HFFc6 (cell line): ENCODE measurements at regions not wholly inside any gene's neighbourhood (a gene's known extent, or its start where the extent isn't known, plus 50 kb on each side); places are given as distances from the start of the nearest gene placed in this dataset.

Experiments used
- DNase-seq: peaks from one replicate; pipeline ENCODE4 v3.0.0-alpha.2; 2018
- H3K27ac Mint-ChIP-seq: 2 replicates; pipeline ENCODE4 v1.8.0; 2020; ENCODE audit warnings: mild to moderate bottlenecking, mixed read lengths
- H3K27me3 Mint-ChIP-seq: 2 replicates; pipeline ENCODE4 v1.8.0; 2021; ENCODE audit warnings: mild to moderate bottlenecking, moderate library complexity, mixed read lengths; ENCODE audit not compliant: insufficient read depth
- H3K36me3 Mint-ChIP-seq: 2 replicates; pipeline ENCODE4 v1.8.0; 2021; ENCODE audit warnings: low read depth, mixed read lengths
- H3K4me1 Mint-ChIP-seq: 2 replicates; pipeline ENCODE4 v1.8.0; 2020; ENCODE audit warnings: low read depth, mixed read lengths
- H3K4me3 Mint-ChIP-seq: 2 replicates; pipeline ENCODE4 v1.8.0; 2020; ENCODE audit warnings: mild to moderate bottlenecking, moderate library complexity, mixed read lengths
- H3K9me3 Mint-ChIP-seq: 2 replicates; pipeline ENCODE4 v1.8.0; 2020; ENCODE audit warnings: mild to moderate bottlenecking, mixed read lengths
- TF ChIP-seq, protein P1 (sequence below): fragments of 200-600 bp; sonication (generic); IDR thresholded peaks from 2 replicates; pipeline ENCODE4 v1.5.0; 2021; ENCODE audit warnings: antibody characterized with exemption, mild to moderate bottlenecking

DNA sequence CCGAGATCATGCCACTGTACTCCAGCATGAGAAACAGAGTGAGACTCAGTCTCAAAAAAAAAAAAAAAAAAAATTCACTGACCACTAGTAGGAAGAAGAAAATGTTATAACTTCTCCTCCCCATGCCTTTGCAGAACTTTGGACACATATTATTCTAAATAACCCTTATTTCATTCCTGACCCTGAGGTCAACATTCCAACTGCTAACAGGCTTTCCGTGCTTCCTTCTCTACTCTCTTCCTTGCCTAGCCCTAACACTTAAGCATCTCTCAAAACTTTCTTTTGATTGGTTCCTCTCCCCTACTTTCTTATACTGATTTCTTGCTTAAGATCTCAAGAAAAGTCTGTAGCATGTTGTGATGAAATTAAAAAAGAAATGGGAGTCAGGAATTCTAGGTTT lies 146.8 kb downstream of the MEX3B start:
- H3K27me3 Mint-ChIP-seq: no peaks in the 10 kb centered on the region; the same call in 1 of the 2 replicates
- H3K9me3 Mint-ChIP-seq: no peaks in the 10 kb centered on the region; the same call in 1 of the 2 replicates
- peaks cover 27% of the 10 kb centered on the region for H3K4me1 Mint-ChIP-seq
- H3K4me3 Mint-ChIP-seq: no peak overlapping the region
- TF ChIP-seq, protein P1, sequence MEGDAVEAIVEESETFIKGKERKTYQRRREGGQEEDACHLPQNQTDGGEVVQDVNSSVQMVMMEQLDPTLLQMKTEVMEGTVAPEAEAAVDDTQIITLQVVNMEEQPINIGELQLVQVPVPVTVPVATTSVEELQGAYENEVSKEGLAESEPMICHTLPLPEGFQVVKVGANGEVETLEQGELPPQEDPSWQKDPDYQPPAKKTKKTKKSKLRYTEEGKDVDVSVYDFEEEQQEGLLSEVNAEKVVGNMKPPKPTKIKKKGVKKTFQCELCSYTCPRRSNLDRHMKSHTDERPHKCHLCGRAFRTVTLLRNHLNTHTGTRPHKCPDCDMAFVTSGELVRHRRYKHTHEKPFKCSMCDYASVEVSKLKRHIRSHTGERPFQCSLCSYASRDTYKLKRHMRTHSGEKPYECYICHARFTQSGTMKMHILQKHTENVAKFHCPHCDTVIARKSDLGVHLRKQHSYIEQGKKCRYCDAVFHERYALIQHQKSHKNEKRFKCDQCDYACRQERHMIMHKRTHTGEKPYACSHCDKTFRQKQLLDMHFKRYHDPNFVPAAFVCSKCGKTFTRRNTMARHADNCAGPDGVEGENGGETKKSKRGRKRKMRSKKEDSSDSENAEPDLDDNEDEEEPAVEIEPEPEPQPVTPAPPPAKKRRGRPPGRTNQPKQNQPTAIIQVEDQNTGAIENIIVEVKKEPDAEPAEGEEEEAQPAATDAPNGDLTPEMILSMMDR: no peak
- no peak for DNase-seq
- H3K36me3 Mint-ChIP-seq: no peaks in the 10 kb centered on the region
- no peak overlapping the region for H3K27ac Mint-ChIP-seq

DNA sequence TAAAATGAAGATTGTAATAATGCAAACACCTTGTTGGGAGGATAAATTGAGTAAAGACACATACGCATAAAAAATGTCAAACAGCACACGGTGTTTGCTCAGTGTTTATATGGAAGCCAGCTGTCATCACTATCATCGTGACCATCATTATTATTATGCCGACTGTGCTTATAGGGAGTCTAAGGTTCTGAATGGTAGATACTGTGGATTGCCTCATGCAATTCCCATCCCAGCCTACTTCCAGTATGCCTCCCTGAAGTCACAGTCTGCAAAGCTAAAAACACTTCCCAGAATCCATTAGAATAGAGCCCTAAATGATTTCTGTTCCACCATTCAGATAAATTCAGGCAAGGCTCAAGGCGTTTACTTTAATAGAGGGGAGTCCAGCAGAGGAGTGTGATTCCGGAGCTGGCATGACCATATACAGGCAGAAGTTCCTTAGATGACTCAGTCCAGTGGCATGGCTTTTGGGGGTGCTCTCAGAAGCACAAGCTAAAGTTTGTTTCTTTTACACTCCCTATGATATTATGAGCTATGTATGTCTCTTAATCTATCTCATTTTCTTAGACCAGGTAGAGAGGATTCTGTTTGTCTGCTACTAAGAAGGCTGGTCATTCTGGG lies 148.7 kb downstream of the MEX3B start:
- H3K4me1 Mint-ChIP-seq: peaks cover 42% of the 10 kb centered on the region
- H3K27ac Mint-ChIP-seq: peak overlapping the region; percentile 17; the same call in 1 of the 2 replicates
- peak overlapping the region; percentile 37; the same call in 1 of the 2 replicates for H3K4me3 Mint-ChIP-seq

DNA sequence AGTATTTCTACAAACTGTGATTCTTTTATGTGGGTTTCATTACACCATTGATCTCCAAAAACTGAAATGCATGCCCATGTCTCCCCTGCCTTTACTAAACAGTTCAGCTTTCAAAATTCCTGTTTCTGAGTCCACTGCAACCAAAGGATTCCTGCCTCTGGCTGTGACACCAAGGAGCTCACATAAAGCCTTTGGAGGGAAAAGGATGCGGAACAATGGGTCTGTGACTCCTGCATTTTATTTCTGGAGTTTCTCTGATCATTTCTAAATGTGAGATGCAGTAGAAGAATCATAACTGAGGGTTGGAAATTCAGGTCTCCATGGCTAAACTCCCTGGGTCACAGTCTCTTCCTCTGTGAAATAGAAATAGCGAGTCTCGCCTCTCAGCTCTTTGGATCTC lies 149.5 kb downstream of the MEX3B start:
- no peaks in the 10 kb centered on the region; the same call in 1 of the 2 replicates for H3K27me3 Mint-ChIP-seq
- H3K27ac Mint-ChIP-seq: no peak overlapping the region; the same call in 1 of the 2 replicates
- DNase-seq: no peak
- no peaks in the 10 kb centered on the region for H3K36me3 Mint-ChIP-seq
- peaks cover 42% of the 10 kb centered on the region for H3K4me1 Mint-ChIP-seq
- TF ChIP-seq, protein P1: no peak
- H3K4me3 Mint-ChIP-seq: no peak overlapping the region
- no peaks in the 10 kb centered on the region for H3K9me3 Mint-ChIP-seq

More for the DNA sequence above, 148.7 kb downstream of the MEX3B start:
- peak; percentile 58 for DNase-seq
- Mint-ChIP-seq H3K27me3 (no peaks in the 10 kb centered on the region; the same call in 1 of the 2 replicates), H3K36me3 (no peaks in the 10 kb centered on the region), H3K9me3 (no peaks in the 10 kb centered on the region)
- TF ChIP-seq, protein P1: no peak

DNA sequence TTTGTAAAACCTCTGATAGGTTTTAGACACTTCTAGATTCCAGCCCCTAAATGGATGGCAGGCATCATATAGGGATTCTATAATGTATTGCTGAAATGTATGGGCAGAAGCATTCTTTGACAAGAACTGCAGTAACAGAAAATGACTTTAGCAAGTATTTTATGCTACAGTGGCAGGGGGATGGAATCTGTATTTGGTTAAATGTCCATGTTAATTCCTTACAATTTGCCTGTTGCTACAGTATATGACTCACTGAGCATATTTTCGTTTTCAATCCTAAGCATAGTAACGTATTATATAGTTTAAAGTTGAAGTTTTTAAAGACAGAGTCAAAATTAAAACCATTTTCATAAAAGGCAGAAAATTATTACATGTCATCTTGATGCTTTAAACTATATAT lies 150.1 kb downstream of the MEX3B start:
- peaks cover 42% of the 10 kb centered on the region for H3K4me1 Mint-ChIP-seq
- TF ChIP-seq, protein P1: no peak
- 0 out of 2 replicates have a peak overlapping the region, but pooled peaks have one; percentile 18 for H3K27ac Mint-ChIP-seq
- no peaks in the 10 kb centered on the region for H3K9me3 Mint-ChIP-seq
- H3K36me3 Mint-ChIP-seq: no peaks in the 10 kb centered on the region
- H3K4me3 Mint-ChIP-seq: no peak overlapping the region; the same call in 1 of the 2 replicates
- DNase-seq: no peak
- H3K27me3 Mint-ChIP-seq: no peaks in the 10 kb centered on the region; the same call in 1 of the 2 replicates

DNA sequence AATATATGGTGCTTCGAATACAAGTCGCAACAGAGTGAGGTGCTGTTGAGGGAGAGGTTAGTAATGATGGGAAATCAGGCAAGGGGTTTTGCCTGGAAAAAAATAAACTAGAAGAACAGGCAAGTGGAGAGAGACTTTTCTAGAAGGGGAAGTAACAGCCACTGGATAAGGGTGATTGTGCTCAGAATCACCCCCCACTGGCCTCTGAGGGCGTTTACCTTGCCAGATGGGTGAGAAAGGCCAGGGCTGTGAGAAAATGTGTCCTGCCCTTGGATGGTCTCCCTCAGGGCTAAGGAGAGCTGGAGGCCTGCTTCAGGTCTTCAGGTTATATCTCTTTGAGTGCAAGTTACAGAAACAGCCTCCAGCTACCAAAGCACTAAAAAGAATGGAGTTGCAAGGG lies 151.8 kb downstream of the MEX3B start:
- Mint-ChIP-seq H3K4me1 (peaks cover 54% of the 10 kb centered on the region), H3K4me3 (no peak overlapping the region)

More for the DNA sequence above, 151.8 kb downstream of the MEX3B start:
- H3K9me3 Mint-ChIP-seq: no peaks in the 10 kb centered on the region
- TF ChIP-seq, protein P1: no peak
- H3K27ac Mint-ChIP-seq: no peak overlapping the region
- H3K27me3 Mint-ChIP-seq: no peaks in the 10 kb centered on the region; the same call in 1 of the 2 replicates
- no peaks in the 10 kb centered on the region for H3K36me3 Mint-ChIP-seq
- DNase-seq: no peak
